Gastroesophageal sphincter (tissue), 3 donors: ENCODE measurements at regions not wholly inside any gene's neighbourhood (a gene's known extent, or its start where the extent isn't known, plus 50 kb on each side); places are given as distances from the start of the nearest gene placed in this dataset.

ENCODE experiments used
- CTCF ChIP-seq, 4 experiments: fragments of 200-600 bp in 2 of 4; fragments of 450-650 bp in 2 of 4; sonication (generic) in 1 of 4; IDR thresholded peaks; one replicate each; pipeline ENCODE4 v1.5.1; 2017 to 2019; ENCODE audit warnings: antibody characterized with exemption in 4 of 4, mild to moderate bottlenecking in 2 of 4, moderate library complexity in 2 of 4
- EP300 ChIP-seq: sonication (generic); formaldehyde crosslinking; IDR thresholded peaks from one replicate; pipeline ENCODE4 v1.6.1; 2017; ENCODE audit warnings: antibody characterized with exemption, mild to moderate bottlenecking
- POLR2A ChIP-seq, 2 donors: fragments of 450-650 bp; IDR thresholded peaks; one replicate each; pipeline ENCODE4 v1.6.1; 2017; ENCODE audit warnings: antibody characterized with exemption in 2 of 2, mild to moderate bottlenecking in 2 of 2, moderate library complexity in 1 of 2
- POLR2AphosphoS5 ChIP-seq: sonication (generic); formaldehyde crosslinking; IDR thresholded peaks from one replicate; pipeline ENCODE4 v1.6.1; 2017; ENCODE audit warnings: antibody characterized with exemption

DNA sequence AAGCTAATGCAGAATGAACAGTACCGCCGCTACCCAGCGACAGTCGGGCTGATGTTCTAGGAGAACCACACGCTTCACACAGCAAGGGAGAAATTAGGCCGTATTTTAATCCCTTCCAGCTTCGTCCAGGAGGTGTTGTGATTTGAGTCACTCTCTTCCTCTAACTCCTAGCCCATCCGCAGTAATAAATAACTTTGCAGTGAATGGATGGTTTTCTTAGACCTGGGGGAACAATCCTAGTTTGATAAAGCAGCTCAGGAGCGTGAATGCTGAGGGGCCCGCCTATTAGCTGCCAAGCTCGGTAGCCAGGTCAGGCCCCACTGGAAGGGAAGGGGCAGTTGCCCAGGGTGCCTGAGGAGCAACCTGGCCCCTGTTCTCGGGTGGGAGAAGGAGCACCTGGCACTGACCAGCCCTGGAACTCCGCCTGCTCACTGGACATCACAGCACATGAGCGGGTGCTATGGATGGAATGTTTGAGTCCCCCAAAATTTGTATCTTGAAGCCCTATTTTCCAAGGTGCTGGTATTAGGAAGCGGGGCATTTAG lies 146.0 kb upstream of the AFDN start:
- TF ChIP-seq EP300 (no peak), CTCF (IDR thresholded peaks at IDR 0.05) (no peak), POLR2AphosphoS5 (no peak), POLR2A (IDR thresholded peaks at IDR 0.05) (no peak)
